SK-N-MC (cell line): ENCODE measurements at regions not wholly inside any gene's neighbourhood (a gene's known extent, or its start where the extent isn't known, plus 50 kb on each side); places are given as distances from the start of the nearest gene placed in this dataset.

Experiments used
- EZH2 ChIP-seq: fragments of 200-600 bp; sonication (generic); IDR thresholded peaks from one replicate; pipeline ENCODE4 v1.6.1; 2017; ENCODE audit warnings: antibody characterized with exemption
- FOXP2 ChIP-seq: optimal IDR thresholded peaks from 2 replicates; pipeline ENCODE3; 2011; ENCODE audit warnings: mild to moderate bottlenecking, moderate library complexity; ENCODE audit not compliant: insufficient read depth; ENCODE audit errors: extremely low read length, control extremely low read depth
- POLR2AphosphoS5 ChIP-seq: IDR thresholded peaks from 2 replicates; pipeline ENCODE4 v1.6.1; 2012; ENCODE audit warnings: mild to moderate bottlenecking, low read depth, low read length, borderline replicate concordance

DNA sequence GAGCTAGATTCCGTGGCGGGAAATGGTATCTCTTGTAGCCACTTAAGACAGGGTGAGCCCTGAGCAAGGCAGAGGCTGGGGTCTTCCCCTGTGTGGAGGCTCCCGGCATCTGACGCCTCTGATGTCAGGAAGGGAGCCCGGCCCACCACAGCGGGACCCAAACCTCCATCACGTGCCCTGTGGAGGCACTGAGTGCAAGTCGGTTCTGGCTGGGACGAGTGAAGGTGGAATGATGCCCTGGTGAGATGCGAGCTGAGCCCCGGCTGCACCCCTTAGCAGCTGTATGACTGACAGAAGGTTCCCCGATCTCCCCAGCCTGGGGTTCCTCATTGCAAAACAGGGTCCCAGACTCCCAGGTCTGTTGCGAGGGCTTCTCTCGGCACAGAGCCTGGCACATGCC lies 187.4 kb upstream of the TNRC6C start:
- TF ChIP-seq EZH2 (no peak), POLR2AphosphoS5 (no peak), FOXP2 (no peak)
